ENCODE measurements at regions not wholly inside any gene's neighbourhood (a gene's known extent, or its start where the extent isn't known, plus 50 kb on each side); places are given as distances from the start of the nearest gene placed in this dataset.
"Not testable (repeated sequence)": the region's sequence is repeated elsewhere in the genome, so short reads cannot be mapped to it uniquely, and the experiment has no call there.

DNA sequence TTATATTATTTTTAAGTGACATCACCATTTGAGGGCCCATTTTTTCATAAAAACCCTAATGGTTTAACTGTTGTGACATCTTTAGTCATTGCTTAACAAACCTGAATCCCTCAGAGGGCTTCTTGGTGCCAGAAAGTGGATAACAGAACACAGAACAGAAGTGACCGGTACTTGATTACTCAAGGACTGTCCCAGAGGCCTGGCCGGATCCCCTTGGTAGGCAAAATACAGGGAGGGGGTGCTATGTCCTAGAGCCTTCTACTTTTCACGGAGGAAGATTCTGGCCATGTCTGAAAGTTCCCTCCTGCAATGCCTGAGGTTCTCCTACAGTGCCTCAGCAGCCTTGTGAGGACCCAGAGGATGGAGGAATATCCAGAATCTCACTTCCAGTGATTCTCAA, 94.3 kb upstream of the DCLK2 start:
- in situ Hi-C loops (cut with MboI; ENCODE audit: low sequenced_read_pairs), result loop anchor here (25.0 kb wide), 1 partner anchor 878 kb away; no protein-coding TSS in a partner anchor

- in situ Hi-C loops (cut with MboI; ENCODE audit: low sequenced_read_pairs), result loop anchor here (25.0 kb wide), 1 partner anchor 876 kb away; no protein-coding TSS in a partner anchor
Observed at GRCh38 chr4:149985981-149986380, 92.3 kb upstream of the DCLK2 start.

DNA sequence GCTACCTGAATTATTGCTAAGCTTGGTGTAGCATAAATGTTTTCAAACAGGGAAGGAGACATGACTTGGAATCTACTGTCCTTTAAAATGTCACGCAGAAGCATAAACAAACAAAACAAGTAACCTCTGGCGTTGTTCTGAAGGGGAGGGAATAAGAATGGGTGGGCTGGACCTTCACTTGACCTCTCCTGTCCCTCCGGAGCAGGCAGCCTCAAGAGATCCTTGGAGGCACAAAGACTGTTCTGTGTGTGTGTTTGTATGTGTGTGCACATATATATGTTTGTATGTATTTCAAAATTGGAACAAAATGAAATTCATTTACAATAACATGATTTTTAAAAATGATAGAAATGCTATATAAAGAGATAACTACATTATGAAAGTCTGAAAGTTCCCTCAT, 91.3 kb upstream of the DCLK2 start:
- in situ Hi-C loops (cut with MboI; ENCODE audit: low sequenced_read_pairs), result loop anchor here (25.0 kb wide), 1 partner anchor 875 kb away; no protein-coding TSS in a partner anchor

DNA sequence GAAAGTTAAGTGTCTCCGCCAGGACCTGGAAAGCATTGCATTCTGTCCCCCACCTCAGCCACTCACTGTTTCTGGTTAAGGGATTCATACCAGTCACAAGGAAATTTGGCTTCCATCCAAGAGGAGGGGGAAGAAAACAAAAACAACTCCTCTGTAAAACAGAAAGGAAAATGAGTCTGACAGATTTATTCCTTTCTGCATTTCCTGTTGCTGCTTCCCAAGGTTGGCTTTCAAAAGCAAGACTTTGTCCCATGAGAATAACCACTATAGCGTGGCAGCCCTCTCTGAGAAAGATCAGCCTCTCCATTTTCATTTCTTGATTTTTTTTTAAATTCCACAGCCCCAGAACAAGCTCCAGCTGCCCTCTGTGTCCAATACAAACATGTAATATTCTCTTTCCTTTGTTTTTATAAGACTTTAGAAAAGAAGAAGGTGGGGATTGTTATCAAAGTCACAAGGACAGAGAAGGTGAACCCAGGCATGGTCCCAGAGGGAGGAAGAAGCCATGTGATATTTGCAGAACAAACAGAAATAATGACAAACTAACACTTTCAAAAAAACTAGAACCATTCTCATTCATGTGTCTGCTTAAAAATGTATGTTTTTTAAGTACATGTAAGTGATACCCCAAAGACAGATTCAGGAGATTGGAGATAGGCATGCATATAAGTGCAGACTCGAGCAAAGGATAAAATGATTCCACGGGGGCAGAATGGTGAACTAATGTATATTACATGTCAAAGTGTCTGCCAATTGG, 90.7 kb upstream of the DCLK2 start:
- in situ Hi-C loops (cut with MboI; ENCODE audit: low sequenced_read_pairs), result loop anchor here (25.0 kb wide), 1 partner anchor 875 kb away; no protein-coding TSS in a partner anchor

DNA sequence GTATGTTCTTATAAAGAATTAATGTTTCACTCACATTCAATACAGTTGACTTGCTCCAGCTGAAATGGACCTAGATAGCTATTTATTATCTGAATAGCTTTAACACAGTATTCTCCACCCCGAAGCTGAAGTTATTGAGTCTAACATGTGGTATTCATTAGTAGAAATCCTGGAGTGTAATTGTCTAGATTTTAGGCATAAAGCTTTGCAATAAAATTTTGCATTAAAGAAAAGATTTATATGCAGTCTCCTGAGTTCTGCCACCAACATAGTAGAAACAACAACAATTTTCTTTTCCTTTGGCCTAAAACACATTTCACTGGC, 90.2 kb upstream of the DCLK2 start:
- in situ Hi-C loops (cut with MboI; ENCODE audit: low sequenced_read_pairs), result loop anchor here (25.0 kb wide), 1 partner anchor 874 kb away; no protein-coding TSS in a partner anchor

DNA sequence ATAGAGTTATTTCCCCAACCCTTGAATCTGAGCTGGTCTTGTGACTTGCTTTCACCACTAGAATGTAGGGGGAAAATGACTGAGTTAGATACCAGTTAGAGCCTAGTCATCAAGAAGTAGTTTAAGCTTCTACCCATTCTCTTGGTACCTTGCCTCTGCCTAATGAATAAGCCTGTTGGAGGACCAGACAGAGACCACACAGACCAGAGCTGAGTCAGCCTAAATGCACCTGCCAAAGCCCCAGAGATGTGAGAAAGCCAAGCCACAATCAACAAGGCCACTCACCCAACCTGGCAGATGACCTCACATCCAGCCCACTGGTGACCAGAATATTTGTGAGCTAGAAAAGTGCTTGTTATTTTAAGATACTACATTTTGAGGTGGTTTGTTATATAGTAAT, 85.2 kb upstream of the DCLK2 start:
- in situ Hi-C loops (cut with MboI; ENCODE audit: low sequenced_read_pairs), result loop anchor here (25.0 kb wide), 1 partner anchor 869 kb away; no protein-coding TSS in a partner anchor

- in situ Hi-C loops (cut with MboI; ENCODE audit: low sequenced_read_pairs), result loop anchor here (25.0 kb wide), 1 partner anchor 867 kb away; no protein-coding TSS in a partner anchor
Observed at GRCh38 chr4:149995134-149995756, 83.0 kb upstream of the DCLK2 start.

GRCh38 chr4:149997881-149998421, 80.3 kb upstream of the DCLK2 start:
- in situ Hi-C loops (cut with MboI; ENCODE audit: low sequenced_read_pairs), result loop anchor here (25.0 kb wide), 1 partner anchor 864 kb away; no protein-coding TSS in a partner anchor

DNA sequence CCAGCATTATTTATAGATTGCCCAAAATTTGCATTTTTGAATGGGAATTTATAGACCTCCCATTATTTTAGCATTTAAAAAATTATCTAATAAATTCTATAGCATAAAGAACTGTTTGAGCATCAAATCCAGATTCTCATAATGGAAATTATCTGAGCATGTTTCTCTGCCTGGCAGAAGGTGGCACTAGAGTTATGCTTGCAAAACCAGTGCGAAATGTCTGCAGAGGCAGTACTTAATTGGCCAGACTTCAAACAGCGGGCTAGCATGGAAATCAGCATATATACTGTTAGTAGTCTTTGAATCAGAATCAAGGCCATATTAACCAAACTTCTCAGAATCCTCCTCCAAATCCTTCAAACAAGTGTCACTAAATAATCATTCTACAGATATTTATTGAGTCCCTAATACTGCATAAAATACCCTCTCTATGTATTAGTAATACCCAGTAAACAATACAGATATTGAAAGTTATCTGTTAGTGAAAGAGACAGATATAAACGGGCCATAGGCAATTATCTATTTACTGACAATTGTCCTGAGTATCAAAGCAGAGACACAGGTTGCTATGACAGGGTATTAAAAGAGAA, 78.7 kb upstream of the DCLK2 start:
- in situ Hi-C loops (cut with MboI; ENCODE audit: low sequenced_read_pairs), result loop anchor here (25.0 kb wide), 1 partner anchor 863 kb away; no protein-coding TSS in a partner anchor

DNA sequence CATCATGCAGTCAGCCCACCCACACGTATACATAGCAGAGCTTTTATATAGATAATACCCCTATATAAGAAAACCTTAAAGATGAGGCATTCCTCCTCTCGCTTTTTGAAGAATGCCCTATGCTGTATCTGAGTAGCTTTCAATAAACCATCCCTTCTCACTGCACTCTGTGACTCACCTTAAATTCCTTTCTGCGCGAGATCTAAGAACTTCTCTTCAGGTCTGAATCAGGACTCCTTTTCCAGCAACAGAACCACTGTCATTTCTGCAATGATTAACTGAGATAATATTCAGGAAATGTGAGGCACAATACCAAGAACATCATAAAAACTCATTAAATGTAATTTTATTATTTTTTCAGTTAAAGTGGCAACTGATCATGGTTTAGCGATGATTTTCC, 76.4 kb upstream of the DCLK2 start:
- in situ Hi-C loops (cut with MboI; ENCODE audit: low sequenced_read_pairs), result no loop called here

DNA sequence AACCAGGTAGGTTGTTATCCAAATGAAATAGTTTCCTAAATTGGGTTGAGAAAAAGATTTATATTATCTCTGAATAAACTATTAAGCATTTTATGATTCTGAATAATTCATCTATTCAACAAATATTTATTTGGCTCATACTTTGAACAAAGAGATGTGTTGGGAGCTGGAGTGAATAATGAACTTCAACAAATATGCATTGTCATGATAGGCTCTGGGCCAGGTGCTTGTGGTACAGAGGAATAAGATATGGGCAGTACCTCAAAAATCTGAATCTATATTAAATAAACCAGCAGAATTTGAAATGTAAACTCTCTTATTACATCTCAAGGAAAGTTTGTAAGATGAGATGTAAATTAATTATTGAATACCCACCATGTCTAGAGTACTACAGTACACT, 75.7 kb upstream of the DCLK2 start:
- in situ Hi-C loops (cut with MboI; ENCODE audit: low sequenced_read_pairs), result no loop called here

DNA sequence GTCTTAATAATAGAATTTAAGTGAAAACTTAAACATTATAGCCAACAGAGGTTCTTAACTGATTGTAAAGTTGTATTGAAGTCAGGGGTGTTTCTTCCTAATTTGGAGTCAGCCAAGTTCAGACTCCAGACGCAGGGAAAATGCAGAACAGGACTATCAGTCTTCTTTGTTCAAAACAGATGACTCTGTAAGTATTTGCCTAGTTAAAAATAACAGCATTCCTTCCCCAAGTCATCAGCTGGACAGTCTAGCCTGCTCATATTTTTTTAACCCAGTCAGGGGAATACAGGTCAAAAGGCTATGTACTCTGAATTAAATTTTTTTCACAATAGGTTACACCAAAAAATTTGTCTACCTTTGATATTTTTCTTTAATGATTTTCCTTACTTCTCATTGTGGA, 73.8 kb upstream of the DCLK2 start:
- in situ Hi-C loops (cut with MboI; ENCODE audit: low sequenced_read_pairs), result no loop called here

- in situ Hi-C loops (cut with MboI; ENCODE audit: low sequenced_read_pairs), result no loop called here
Observed at GRCh38 chr4:150005537-150005936, 72.7 kb upstream of the DCLK2 start.

DNA sequence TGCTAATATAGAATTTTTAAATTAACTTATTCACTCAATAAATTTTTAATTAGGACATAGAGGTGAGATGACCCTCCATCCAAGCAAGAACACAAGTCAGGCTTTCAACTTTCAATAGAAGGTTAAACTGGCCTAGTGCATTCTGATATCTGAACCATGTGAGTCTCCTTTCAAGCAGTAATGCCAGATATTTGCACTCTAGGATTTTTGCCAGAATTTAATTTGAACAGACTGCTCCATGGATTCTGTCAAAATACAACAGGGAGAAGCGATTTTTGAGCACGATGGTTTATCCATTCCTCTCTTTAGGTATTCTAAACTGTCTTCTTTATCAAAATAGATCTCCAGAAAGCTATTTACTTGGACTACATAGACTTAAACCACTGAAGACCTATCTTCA, 72.0 kb upstream of the DCLK2 start:
- in situ Hi-C loops (cut with MboI; ENCODE audit: low sequenced_read_pairs), result no loop called here

DNA sequence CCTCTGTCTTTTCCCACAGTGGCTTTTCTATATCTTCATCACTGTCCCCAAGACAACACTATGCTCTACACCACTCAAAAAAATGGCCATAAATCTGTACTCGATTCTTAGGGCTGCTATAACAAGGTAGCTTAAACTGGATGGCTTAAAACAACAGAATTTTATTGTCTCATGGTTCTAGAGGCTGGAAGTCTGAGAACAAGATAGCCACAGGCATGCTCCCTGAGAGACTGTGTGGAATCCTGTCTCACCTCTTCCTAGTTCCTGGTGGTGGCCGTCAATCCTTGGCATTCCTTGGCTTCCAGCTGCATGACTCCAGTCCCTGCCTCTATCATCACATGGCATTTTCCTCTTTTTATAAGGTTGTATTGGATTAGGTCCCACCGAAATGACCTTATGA, 70.7 kb upstream of the DCLK2 start:
- in situ Hi-C loops (cut with MboI; ENCODE audit: low sequenced_read_pairs), result no loop called here

- in situ Hi-C loops (cut with MboI; ENCODE audit: low sequenced_read_pairs), result no loop called here
Observed at GRCh38 chr4:150008546-150008945, 69.7 kb upstream of the DCLK2 start.

DNA sequence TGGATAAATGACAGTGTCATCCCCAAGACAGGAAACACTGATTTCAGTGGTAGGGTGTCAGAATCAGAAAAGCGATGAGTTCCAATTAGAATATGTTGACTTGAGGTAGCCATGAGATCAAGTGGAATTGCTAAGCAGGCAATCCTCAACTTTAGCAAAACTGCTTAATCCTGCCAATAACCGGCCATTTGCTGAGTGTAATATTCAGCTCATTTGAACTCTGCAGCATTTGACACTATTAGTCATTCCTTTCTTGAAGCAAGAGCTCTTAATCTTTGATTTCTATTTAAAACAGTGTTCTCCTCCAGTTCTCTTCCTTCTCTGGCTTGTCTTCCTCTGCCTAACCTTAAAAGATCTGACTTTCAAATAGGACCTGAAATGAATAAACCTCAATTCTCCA, 68.7 kb upstream of the DCLK2 start:
- in situ Hi-C loops (cut with MboI; ENCODE audit: low sequenced_read_pairs), result no loop called here

DNA sequence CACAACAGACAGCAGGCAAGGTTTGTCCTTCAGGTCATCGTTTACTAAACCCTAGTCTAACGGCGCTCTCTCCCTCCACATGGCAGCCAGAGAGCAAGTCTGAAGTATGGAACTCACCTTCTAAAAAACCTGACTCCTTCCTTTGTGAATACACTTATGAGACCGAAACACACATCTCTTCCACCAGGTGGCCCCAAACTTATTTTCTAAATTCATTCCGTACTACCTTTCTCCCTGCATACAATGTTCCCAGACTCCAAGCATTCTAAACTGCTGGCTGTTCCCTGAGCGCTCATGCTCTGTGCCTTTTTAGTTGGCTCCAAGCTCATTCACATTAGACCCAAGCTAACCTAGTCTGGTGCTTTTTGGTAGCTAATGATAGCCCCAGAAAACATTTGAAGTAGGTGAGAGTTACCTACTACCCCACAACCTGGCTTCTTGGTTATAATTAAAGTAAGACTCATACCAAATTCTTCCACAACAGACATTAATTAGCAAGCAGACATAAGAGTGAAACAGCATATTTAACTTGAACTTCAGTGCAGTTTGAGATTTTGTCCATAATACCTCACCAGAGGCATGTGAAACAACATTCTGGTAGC, 67.6 kb upstream of the DCLK2 start:
- in situ Hi-C loops (cut with MboI; ENCODE audit: low sequenced_read_pairs), result no loop called here

DNA sequence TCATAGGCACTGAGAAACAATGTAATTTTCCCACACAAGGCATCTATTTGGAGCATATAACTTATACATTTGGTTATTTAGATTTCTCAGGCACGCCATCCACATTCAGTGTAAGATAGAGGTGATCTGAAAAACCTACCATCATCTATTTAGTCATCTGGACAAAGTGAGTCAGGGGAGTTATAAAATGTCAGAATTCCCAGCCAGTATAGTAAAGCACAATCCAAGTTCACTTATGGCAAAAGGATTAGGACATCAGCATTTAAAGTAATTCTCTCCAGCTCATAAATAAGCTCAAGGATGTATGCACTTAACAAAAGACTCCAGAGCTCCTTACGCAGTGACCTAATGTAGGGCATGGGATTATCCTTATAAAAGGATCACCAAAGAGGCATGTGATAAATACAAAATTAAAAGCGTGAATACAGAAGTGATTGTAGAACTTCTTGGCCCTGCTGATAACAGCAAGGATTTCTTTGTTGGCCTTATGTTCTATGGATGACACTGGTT, 65.3 kb upstream of the DCLK2 start:
- in situ Hi-C loops (cut with MboI; ENCODE audit: low sequenced_read_pairs), result no loop called here

DNA sequence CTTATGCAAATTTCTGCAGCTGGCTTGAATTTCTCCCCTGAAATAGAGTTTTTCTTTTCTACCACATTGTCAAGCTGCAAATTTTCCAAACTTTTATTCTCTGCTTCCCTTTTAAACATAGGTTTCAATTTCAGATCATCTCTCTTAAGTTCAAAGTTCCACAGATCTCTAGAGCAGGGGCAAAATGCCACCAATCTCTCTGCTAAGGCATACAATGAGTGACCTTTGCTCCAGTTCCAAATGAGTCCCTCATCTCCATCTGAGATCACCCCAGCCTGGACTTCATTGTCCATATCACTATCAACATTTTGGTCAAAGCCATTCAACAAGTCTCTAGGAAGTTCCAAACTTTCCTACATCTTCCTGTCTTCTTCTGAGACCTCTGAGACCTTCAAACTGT, 62.3 kb upstream of the DCLK2 start:
- in situ Hi-C loops (cut with MboI; ENCODE audit: low sequenced_read_pairs), result not testable (repeated sequence)

DNA sequence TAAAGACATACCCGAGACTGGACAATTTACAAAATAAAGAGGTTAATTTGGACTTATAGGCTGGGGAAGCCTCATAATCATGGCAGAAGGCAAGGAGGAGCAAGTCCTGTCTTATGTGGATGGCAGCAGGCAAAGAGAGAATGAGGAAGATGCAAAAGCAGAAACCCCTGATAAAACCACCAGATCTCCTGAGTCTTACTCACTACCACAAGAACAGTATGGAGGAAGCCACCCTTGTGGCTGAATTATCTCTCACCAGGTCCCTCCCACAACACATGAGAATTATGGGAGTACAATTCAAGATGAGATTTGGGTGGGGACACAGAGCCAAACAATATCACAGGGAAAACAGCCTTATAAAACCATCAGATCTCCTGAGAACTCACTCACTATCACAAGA, 61.6 kb upstream of the DCLK2 start:
- in situ Hi-C loops (cut with MboI; ENCODE audit: low sequenced_read_pairs), result not testable (repeated sequence)
